ENCODE measurements at regions not wholly inside any gene's neighbourhood (a gene's known extent, or its start where the extent isn't known, plus 50 kb on each side); places are given as distances from the start of the nearest gene placed in this dataset.

GRCh38 chr6:167559675-167560479 lies 235.0 kb downstream of the TTLL2 start (continued):
- TF ChIP-seq ZMYM3 (CRISPR knock-in tag; IDR thresholded peaks at IDR 0.05) (peak; percentile 83; the same call in 1 of the 2 replicates), RARG (CRISPR knock-in tag; IDR thresholded peaks at IDR 0.05; ENCODE audit: low read depth) (no peak), ZNF3 (CRISPR knock-in tag; IDR thresholded peaks at IDR 0.05) (peak; percentile 35; the same call in 1 of the 2 replicates), ZNF512B (CRISPR knock-in tag; IDR thresholded peaks at IDR 0.05; ENCODE audit: borderline replicate concordance) (no peak), MAZ (IDR thresholded peaks at IDR 0.05; ENCODE audit: borderline replicate concordance, low read depth, low read length) (no peak), MAZ (CRISPR knock-in tag; IDR thresholded peaks at IDR 0.05; ENCODE audit: low read depth) (peak; percentile 69; the same call in 1 of the 2 replicates), PREB (CRISPR knock-in tag; IDR thresholded peaks at IDR 0.05) (no peak), PHF8 (CRISPR knock-in tag; IDR thresholded peaks at IDR 0.05) (peak; percentile 31; the same call in 1 of the 2 replicates), BRCA1 (CRISPR knock-in tag; IDR thresholded peaks at IDR 0.05) (no peak), ATAD3A (CRISPR knock-in tag; IDR thresholded peaks at IDR 0.05) (0 out of 2 replicates have a peak, but pooled peaks have one; percentile 43), KLF6 (CRISPR knock-in tag; IDR thresholded peaks at IDR 0.05) (peak; percentile 89), TFDP2 (CRISPR knock-in tag; IDR thresholded peaks at IDR 0.05) (0 out of 2 replicates have a peak, but pooled peaks have one; percentile 24), ZNF501 (CRISPR knock-in tag; IDR thresholded peaks at IDR 0.05) (peak; percentile 70), ZNF547 (CRISPR knock-in tag; IDR thresholded peaks at IDR 0.05) (no peak; the same call in 1 of the 2 replicates), ZNF577 (CRISPR knock-in tag; IDR thresholded peaks at IDR 0.05; ENCODE audit: borderline replicate concordance, low read depth) (peak; percentile 52; the same call in 1 of the 2 replicates), PCBP1 (IDR thresholded peaks at IDR 0.05; ENCODE audit: borderline replicate concordance, low read depth, low read length) (no peak), ZKSCAN8 (CRISPR knock-in tag; IDR thresholded peaks at IDR 0.05; ENCODE audit: borderline replicate concordance) (peak; percentile 71), HOXD1 (CRISPR knock-in tag; IDR thresholded peaks at IDR 0.05) (0 out of 2 replicates have a peak, but pooled peaks have one; percentile 21), ZFP91 (CRISPR knock-in tag; IDR thresholded peaks at IDR 0.05; ENCODE audit: borderline replicate concordance) (peak; percentile 64), ZNF337 (CRISPR knock-in tag; IDR thresholded peaks at IDR 0.05; ENCODE audit: borderline replicate concordance, low read depth) (no peak), THAP8 (CRISPR knock-in tag; IDR thresholded peaks at IDR 0.05; ENCODE audit: borderline replicate concordance) (no peak), ZNF772 (CRISPR knock-in tag; IDR thresholded peaks at IDR 0.05) (no peak; the same call in 1 of the 2 replicates)
